ENCODE measurements at regions not wholly inside any gene's neighbourhood (a gene's known extent, or its start where the extent isn't known, plus 50 kb on each side); places are given as distances from the start of the nearest gene placed in this dataset.
A peak's percentile ranks its signal among the peaks of the same experiment; 100 is the strongest.

DNA sequence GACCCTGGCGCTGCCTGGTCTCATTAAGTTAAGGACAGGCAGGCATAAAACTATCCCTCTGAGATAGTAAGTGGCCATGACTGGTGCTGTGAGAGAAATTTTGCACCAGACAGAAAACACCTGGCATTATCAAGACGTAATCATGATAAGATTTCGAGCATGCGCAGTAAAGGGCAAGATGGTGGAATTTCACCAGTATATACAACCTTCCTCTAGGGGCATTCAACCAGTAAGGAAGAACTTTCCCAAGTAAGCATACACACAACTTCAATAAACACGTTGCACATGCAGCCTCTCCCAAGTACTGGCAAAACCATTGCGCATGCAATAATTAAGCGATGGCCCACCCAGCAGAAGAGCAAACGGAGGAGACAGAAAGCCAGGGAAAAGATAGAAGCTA, 1376.4 kb upstream of the CRIM1 start:
- no peaks in the 10 kb centered on the region for H3K27me3 Mint-ChIP-seq (ENCODE audit: low read depth)
- H3K4me3 Mint-ChIP-seq = peak overlapping the region in 1 of 3 experiments; percentile 69
- TF ChIP-seq CTCF (IDR thresholded peaks at IDR 0.05; ENCODE audit: unreplicated experiment in 3 of 3) = peak in 1 of 3 experiments; percentile 10
- H3K36me3 Mint-ChIP-seq (ENCODE audit: low read depth) = no peaks in the 10 kb centered on the region
- H3K4me1 Mint-ChIP-seq = no peaks in the 10 kb centered on the region
- peaks cover 5% of the 10 kb centered on the region for H3K9me3 Mint-ChIP-seq
- peak overlapping the region in 1 of 3 experiments; percentile 54 for H3K27ac Mint-ChIP-seq

- Mint-ChIP-seq H3K4me3 (no peak overlapping the region), H3K27me3 (ENCODE audit: low read depth) (no peaks in the 10 kb centered on the region), H3K27ac (no peak overlapping the region), H3K9me3 (no peaks in the 10 kb centered on the region), H3K4me1 (no peaks in the 10 kb centered on the region), H3K36me3 (ENCODE audit: low read depth) (no peaks in the 10 kb centered on the region)
- TF ChIP-seq CTCF (IDR thresholded peaks at IDR 0.05; ENCODE audit: unreplicated experiment in 3 of 3) = no peak
Measured at GRCh38 chr2:34961822-34962221, 1362.7 kb upstream of the FAM98A start.

- H3K36me3 Mint-ChIP-seq (ENCODE audit: low read depth) = no peaks in the 10 kb centered on the region
- no peak overlapping the region for H3K27ac Mint-ChIP-seq
- no peaks in the 10 kb centered on the region for H3K4me1 Mint-ChIP-seq
- TF ChIP-seq CTCF (IDR thresholded peaks at IDR 0.05; ENCODE audit: unreplicated experiment in 3 of 3) = no peak
- H3K27me3 Mint-ChIP-seq (ENCODE audit: low read depth) = no peaks in the 10 kb centered on the region
- no peaks in the 10 kb centered on the region for H3K9me3 Mint-ChIP-seq
- no peak overlapping the region for H3K4me3 Mint-ChIP-seq
Measured at GRCh38 chr2:34954758-34955157, 1355.7 kb upstream of the FAM98A start.

- Mint-ChIP-seq H3K27me3 (ENCODE audit: low read depth) (no peaks in the 10 kb centered on the region), H3K4me3 (no peak overlapping the region), H3K36me3 (ENCODE audit: low read depth) (no peaks in the 10 kb centered on the region), H3K27ac (no peak overlapping the region), H3K9me3 (peaks cover 5% of the 10 kb centered on the region), H3K4me1 (no peaks in the 10 kb centered on the region)
- no peak for TF ChIP-seq CTCF (IDR thresholded peaks at IDR 0.05; ENCODE audit: unreplicated experiment in 3 of 3)
Measured at GRCh38 chr2:34950797-34951196, 1351.7 kb upstream of the FAM98A start.

DNA sequence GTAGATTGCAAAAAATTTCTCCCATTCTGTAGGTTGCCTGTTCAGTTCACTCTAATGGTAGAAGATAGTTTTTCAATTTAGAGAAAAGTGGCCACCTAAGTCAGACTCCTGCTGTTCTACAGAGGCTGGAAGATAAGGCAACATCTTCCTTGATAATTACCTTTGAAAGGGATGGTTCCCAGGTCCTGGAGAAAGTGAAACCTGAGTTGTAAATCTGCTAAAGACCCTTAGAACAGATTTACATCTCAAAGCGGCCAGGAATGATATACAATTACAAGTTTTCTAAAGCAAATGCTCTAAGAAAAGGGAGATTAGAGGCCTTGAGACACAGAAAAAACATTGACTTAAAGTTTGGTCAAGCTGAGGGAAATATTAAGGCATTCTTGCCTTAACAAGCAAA, 1350.2 kb upstream of the FAM98A start:
- no peak for TF ChIP-seq CTCF (IDR thresholded peaks at IDR 0.05; ENCODE audit: unreplicated experiment in 3 of 3)
- Mint-ChIP-seq H3K9me3 (peaks cover 5% of the 10 kb centered on the region), H3K36me3 (ENCODE audit: low read depth) (no peaks in the 10 kb centered on the region), H3K4me1 (no peaks in the 10 kb centered on the region), H3K27me3 (ENCODE audit: low read depth) (no peaks in the 10 kb centered on the region), H3K27ac (no peak overlapping the region), H3K4me3 (no peak overlapping the region)

DNA sequence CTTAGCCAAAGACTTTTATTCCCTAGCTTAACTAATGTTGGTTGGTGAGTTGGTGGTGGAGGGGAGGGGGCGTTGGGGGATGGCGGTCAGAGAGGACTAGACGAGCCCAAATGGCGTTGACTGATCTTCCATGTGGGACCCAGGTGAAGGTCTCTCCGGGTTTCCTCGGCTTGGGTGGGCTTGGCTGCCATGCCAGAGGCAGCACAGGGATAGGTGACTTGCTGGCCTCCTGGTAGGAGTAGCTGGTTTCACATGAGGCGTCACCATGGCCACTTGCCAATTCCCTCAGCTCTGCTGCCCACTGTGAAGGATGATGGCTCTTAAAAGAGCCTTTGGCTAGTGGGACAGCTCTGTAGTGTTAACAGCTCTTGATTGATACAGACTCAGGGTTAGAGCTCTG, 1337.0 kb upstream of the FAM98A start:
- Mint-ChIP-seq H3K27me3 (ENCODE audit: low read depth) (peaks cover 4% of the 10 kb centered on the region), H3K27ac (no peak overlapping the region), H3K4me1 (no peaks in the 10 kb centered on the region), H3K4me3 (no peak overlapping the region), H3K9me3 (peaks cover 5% of the 10 kb centered on the region), H3K36me3 (ENCODE audit: low read depth) (no peaks in the 10 kb centered on the region)
- TF ChIP-seq CTCF (IDR thresholded peaks at IDR 0.05; ENCODE audit: unreplicated experiment in 3 of 3) = no peak

Measured in nephron (organoid).